ENCODE measurements at regions not wholly inside any gene's neighbourhood (a gene's known extent, or its start where the extent isn't known, plus 50 kb on each side); places are given as distances from the start of the nearest gene placed in this dataset.

DNA sequence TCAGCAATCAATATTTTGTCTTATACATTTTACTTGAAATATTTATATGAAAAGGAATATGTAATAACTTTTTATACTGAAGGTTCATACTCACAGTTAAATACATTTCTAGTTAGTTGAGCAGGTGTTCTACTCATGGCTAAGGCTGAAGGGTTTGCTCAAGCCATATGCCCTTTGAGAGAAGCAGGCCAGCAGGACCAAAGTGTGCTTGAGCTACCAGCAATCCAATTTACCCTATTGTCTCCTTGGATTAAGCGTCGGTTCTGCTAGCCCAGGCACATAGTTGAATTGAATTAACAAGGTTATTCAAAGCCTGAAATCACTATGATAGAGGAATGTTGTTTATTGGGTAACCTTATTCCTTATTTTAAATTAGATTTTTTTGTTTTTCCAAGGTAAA, 151.5 kb upstream of the BACE2 start:
- TF ChIP-seq, protein P1, sequence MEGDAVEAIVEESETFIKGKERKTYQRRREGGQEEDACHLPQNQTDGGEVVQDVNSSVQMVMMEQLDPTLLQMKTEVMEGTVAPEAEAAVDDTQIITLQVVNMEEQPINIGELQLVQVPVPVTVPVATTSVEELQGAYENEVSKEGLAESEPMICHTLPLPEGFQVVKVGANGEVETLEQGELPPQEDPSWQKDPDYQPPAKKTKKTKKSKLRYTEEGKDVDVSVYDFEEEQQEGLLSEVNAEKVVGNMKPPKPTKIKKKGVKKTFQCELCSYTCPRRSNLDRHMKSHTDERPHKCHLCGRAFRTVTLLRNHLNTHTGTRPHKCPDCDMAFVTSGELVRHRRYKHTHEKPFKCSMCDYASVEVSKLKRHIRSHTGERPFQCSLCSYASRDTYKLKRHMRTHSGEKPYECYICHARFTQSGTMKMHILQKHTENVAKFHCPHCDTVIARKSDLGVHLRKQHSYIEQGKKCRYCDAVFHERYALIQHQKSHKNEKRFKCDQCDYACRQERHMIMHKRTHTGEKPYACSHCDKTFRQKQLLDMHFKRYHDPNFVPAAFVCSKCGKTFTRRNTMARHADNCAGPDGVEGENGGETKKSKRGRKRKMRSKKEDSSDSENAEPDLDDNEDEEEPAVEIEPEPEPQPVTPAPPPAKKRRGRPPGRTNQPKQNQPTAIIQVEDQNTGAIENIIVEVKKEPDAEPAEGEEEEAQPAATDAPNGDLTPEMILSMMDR (IDR thresholded peaks at IDR 0.05): no peak
- TF ChIP-seq POLR2A (IDR thresholded peaks at IDR 0.05): no peak
